ENCODE measurements at regions not wholly inside any gene's neighbourhood (a gene's known extent, or its start where the extent isn't known, plus 50 kb on each side); places are given as distances from the start of the nearest gene placed in this dataset.

DNA sequence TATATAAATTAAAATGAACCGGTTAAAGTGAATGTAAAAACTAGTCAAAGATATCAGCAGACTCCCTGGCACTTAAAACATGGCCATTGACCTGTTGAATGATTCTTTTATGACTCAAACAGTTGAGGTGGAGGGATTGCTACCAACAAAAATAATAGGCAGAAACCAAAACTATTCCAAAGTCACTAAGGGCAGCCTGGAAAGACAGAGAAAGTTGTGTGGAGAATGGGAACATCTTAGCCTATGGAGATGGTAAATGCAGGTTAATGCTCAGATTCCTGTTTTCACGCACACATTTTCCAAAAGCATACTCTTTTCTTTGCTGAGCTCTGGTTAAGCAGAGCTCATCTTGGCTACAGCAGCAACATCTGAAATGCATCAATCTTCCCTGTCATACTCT lies 553.5 kb downstream of the HACE1 start:
- CTCF ChIA-PET (ENCODE audit: low intra/inter-chr PET ratio, low total read pairs), result no interaction called here
- Histone ChIP-seq H3K36me3 (replicated peaks in 1 of 2; ENCODE audit: control insufficient read depth in 1 of 2, insufficient read depth in 2 of 2, low read length in 2 of 2) (no peaks in the 10 kb centered on the region), H2AFZ (ENCODE audit: low read length) (no peak overlapping the region), H3K79me2 (ENCODE audit: insufficient read depth, low read length) (no peaks in the 10 kb centered on the region), H4K20me1 (ENCODE audit: insufficient read depth, low read length) (no peaks in the 10 kb centered on the region), H3K9me3 (ENCODE audit: low read length) (no peaks in the 10 kb centered on the region), H3K27me3 (ENCODE audit: control insufficient read depth in 1 of 2, insufficient read depth in 2 of 2, low read length in 2 of 2) (no peaks in the 10 kb centered on the region), H3K27ac (ENCODE audit: extremely low read length, insufficient read depth, low read length) (no peak overlapping the region), H3K4me2 (ENCODE audit: low read depth, low read length) (no peak overlapping the region), H3K4me3 (replicated peaks in 1 of 3; ENCODE audit: insufficient read depth in 1 of 3, low read depth in 2 of 3, low read length in 3 of 3) (no peak overlapping the region), H3K4me1 (ENCODE audit: insufficient read depth, low read length) (no peaks in the 10 kb centered on the region), H3K9ac (ENCODE audit: insufficient read depth, low read depth, low read length) (no peak overlapping the region)
- POLR2A ChIA-PET, result no interaction called here
- intact Hi-C loops (cut with micrococcal nuclease; ENCODE audit: unreplicated experiment), result no loop called here
- ATAC-seq (no peak), DNase-seq (ENCODE audit: low spot score) (no peak), FAIRE-seq (no peak)
- WGBS (ENCODE audit: low lambda C conversion rate), result 0% methylated on average over 2 of the region's 2 CpGs
- in situ Hi-C loops (cut with HindIII; ENCODE audit: extremely low pct_ligation_motif_present, low pct_unique_long_range_greater_than_20kb), result no loop called here
- BruUV-seq (replicated peaks), result no TSS peak
- TF ChIP-seq CC2D1A (CRISPR knock-in tag; IDR thresholded peaks at IDR 0.05) (no peak), ZNF605 (CRISPR knock-in tag; IDR thresholded peaks at IDR 0.05) (no peak), ZNF30 (CRISPR knock-in tag; IDR thresholded peaks at IDR 0.05) (no peak), GFI1 (CRISPR knock-in tag; IDR thresholded peaks at IDR 0.05; ENCODE audit: borderline replicate concordance) (no peak), POLR2AphosphoS5 (IDR thresholded peaks at IDR 0.05; ENCODE audit: low read depth, low read length) (no peak), ONECUT2 (CRISPR knock-in tag; IDR thresholded peaks at IDR 0.05) (no peak), ZBTB38 (CRISPR knock-in tag; IDR thresholded peaks at IDR 0.05) (no peak), ZSCAN12 (CRISPR knock-in tag; IDR thresholded peaks at IDR 0.05) (no peak), NBN (conservative IDR thresholded peaks at IDR 0.05) (no peak), NCOA2 (CRISPR knock-in tag; IDR thresholded peaks at IDR 0.05) (no peak), ZNF567 (CRISPR knock-in tag; IDR thresholded peaks at IDR 0.05; ENCODE audit: borderline replicate concordance) (no peak)
- TF ChIP-seq, protein P1, sequence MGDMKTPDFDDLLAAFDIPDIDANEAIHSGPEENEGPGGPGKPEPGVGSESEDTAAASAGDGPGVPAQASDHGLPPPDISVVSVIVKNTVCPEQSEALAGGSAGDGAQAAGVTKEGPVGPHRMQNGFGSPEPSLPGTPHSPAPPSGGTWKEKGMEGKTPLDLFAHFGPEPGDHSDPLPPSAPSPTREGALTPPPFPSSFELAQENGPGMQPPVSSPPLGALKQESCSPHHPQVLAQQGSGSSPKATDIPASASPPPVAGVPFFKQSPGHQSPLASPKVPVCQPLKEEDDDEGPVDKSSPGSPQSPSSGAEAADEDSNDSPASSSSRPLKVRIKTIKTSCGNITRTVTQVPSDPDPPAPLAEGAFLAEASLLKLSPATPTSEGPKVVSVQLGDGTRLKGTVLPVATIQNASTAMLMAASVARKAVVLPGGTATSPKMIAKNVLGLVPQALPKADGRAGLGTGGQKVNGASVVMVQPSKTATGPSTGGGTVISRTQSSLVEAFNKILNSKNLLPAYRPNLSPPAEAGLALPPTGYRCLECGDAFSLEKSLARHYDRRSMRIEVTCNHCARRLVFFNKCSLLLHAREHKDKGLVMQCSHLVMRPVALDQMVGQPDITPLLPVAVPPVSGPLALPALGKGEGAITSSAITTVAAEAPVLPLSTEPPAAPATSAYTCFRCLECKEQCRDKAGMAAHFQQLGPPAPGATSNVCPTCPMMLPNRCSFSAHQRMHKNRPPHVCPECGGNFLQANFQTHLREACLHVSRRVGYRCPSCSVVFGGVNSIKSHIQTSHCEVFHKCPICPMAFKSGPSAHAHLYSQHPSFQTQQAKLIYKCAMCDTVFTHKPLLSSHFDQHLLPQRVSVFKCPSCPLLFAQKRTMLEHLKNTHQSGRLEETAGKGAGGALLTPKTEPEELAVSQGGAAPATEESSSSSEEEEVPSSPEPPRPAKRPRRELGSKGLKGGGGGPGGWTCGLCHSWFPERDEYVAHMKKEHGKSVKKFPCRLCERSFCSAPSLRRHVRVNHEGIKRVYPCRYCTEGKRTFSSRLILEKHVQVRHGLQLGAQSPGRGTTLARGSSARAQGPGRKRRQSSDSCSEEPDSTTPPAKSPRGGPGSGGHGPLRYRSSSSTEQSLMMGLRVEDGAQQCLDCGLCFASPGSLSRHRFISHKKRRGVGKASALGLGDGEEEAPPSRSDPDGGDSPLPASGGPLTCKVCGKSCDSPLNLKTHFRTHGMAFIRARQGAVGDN (CRISPR knock-in tag; IDR thresholded peaks at IDR 0.05), result no peak
- TF ChIP-seq, protein P2, sequence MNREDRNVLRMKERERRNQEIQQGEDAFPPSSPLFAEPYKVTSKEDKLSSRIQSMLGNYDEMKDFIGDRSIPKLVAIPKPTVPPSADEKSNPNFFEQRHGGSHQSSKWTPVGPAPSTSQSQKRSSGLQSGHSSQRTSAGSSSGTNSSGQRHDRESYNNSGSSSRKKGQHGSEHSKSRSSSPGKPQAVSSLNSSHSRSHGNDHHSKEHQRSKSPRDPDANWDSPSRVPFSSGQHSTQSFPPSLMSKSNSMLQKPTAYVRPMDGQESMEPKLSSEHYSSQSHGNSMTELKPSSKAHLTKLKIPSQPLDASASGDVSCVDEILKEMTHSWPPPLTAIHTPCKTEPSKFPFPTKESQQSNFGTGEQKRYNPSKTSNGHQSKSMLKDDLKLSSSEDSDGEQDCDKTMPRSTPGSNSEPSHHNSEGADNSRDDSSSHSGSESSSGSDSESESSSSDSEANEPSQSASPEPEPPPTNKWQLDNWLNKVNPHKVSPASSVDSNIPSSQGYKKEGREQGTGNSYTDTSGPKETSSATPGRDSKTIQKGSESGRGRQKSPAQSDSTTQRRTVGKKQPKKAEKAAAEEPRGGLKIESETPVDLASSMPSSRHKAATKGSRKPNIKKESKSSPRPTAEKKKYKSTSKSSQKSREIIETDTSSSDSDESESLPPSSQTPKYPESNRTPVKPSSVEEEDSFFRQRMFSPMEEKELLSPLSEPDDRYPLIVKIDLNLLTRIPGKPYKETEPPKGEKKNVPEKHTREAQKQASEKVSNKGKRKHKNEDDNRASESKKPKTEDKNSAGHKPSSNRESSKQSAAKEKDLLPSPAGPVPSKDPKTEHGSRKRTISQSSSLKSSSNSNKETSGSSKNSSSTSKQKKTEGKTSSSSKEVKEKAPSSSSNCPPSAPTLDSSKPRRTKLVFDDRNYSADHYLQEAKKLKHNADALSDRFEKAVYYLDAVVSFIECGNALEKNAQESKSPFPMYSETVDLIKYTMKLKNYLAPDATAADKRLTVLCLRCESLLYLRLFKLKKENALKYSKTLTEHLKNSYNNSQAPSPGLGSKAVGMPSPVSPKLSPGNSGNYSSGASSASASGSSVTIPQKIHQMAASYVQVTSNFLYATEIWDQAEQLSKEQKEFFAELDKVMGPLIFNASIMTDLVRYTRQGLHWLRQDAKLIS (CRISPR knock-in tag; IDR thresholded peaks at IDR 0.05), result no peak
- TF ChIP-seq, protein P3, sequence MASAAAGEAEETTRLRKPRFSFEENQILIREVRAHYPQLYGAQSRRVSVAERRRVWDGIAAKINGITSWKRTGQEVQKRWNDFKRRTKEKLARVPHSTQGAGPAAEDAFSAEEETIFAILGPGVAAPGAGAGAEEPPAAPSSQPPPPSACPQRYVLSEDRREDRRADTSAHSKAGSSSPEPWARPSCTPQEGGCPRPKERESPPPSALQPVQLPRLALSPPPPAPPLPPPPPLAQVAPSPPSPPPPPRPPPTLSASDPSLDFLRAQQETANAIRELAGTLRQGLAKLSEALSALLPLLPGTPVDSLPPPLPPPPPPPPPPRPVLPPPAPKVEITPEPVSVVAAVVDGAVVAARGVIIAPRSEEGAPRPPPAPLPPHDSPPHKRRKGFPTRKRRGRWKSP (CRISPR knock-in tag; IDR thresholded peaks at IDR 0.05), result no peak
- TF ChIP-seq, protein P4, sequence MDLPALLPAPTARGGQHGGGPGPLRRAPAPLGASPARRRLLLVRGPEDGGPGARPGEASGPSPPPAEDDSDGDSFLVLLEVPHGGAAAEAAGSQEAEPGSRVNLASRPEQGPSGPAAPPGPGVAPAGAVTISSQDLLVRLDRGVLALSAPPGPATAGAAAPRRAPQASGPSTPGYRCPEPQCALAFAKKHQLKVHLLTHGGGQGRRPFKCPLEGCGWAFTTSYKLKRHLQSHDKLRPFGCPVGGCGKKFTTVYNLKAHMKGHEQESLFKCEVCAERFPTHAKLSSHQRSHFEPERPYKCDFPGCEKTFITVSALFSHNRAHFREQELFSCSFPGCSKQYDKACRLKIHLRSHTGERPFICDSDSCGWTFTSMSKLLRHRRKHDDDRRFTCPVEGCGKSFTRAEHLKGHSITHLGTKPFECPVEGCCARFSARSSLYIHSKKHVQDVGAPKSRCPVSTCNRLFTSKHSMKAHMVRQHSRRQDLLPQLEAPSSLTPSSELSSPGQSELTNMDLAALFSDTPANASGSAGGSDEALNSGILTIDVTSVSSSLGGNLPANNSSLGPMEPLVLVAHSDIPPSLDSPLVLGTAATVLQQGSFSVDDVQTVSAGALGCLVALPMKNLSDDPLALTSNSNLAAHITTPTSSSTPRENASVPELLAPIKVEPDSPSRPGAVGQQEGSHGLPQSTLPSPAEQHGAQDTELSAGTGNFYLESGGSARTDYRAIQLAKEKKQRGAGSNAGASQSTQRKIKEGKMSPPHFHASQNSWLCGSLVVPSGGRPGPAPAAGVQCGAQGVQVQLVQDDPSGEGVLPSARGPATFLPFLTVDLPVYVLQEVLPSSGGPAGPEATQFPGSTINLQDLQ (CRISPR knock-in tag; IDR thresholded peaks at IDR 0.05), result no peak

All from HepG2 (cell line).